ENCODE measurements at regions not wholly inside any gene's neighbourhood (a gene's known extent, or its start where the extent isn't known, plus 50 kb on each side); places are given as distances from the start of the nearest gene placed in this dataset.

- TF ChIP-seq CTCF (IDR thresholded peaks at IDR 0.05 in 8 of 11, conservative IDR thresholded peaks at IDR 0.05 in 3 of 11) (no peak), POLR2A (IDR thresholded peaks at IDR 0.05) (no peak)
Observed at GRCh38 chr3:159517105-159517504, 471.5 kb upstream of the IL12A start.

All from spleen (tissue), 7 donors.